ENCODE measurements at regions not wholly inside any gene's neighbourhood (a gene's known extent, or its start where the extent isn't known, plus 50 kb on each side); places are given as distances from the start of the nearest gene placed in this dataset.

DNA sequence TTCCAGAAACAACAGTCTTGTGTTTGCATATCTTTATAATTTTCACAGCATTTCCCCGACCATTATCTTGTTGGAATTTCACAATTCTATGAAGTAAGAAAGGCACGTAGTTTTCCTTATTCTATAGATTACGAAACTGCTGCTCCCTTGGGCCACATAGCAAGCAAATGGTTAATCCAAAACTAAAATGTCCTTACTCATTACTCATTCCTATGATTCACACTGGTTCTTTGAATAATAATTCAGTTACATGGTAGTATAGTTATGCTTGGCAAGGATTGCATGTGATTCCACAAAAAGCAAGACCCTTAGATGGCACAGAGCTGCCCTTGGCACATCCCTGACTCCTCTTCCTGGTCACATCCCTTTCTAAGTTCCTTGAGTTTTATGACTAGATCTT lies 51.2 kb downstream of the OR13H1 start:
- Mint-ChIP-seq H3K4me3 (no peak overlapping the region), H3K27me3 (no peaks in the 10 kb centered on the region), H3K4me1 (no peaks in the 10 kb centered on the region), H3K36me3 (ENCODE audit: low read depth) (no peaks in the 10 kb centered on the region), H3K27ac (no peak overlapping the region), H3K9me3 (no peaks in the 10 kb centered on the region)
- ChIA-PET CTCF (no interaction called here), POLR2A (no interaction called here)
- no peak for DNase-seq

DNA sequence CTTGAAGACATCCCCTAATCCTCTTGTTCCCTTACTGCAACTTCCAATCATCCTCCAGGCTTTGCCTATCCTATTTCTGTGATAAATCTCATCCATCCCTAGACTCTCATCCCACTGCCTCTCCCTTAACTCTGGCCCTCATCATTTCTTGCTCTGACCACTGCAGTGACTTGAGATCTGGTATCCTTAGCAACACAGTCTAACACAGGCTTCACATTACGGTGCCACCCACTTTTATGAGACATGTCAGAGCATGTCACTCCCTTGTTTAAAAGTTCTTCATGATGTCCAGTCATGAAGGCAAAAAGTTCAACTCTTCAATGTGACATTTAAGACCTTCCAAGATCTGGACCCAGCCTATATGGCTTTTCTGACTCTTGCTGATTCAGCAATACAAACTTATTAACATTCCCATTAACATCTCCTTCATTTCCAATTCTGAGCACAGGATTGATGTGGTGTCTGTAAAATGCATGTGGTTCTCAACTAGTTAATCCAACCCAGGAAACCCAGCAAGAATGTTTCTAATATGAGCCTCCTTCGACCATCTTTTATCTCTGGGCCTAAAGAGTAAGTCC lies 64.0 kb downstream of the OR13H1 start:
- CTCF ChIA-PET = no interaction called here
- Mint-ChIP-seq H3K4me1 (no peaks in the 10 kb centered on the region), H3K27me3 (peaks cover 1% of the 10 kb centered on the region), H3K9me3 (no peaks in the 10 kb centered on the region), H3K36me3 (ENCODE audit: low read depth) (no peaks in the 10 kb centered on the region), H3K4me3 (no peak overlapping the region), H3K27ac (no peak overlapping the region)
- POLR2A ChIA-PET = no interaction called here
- DNase-seq = no peak

DNA sequence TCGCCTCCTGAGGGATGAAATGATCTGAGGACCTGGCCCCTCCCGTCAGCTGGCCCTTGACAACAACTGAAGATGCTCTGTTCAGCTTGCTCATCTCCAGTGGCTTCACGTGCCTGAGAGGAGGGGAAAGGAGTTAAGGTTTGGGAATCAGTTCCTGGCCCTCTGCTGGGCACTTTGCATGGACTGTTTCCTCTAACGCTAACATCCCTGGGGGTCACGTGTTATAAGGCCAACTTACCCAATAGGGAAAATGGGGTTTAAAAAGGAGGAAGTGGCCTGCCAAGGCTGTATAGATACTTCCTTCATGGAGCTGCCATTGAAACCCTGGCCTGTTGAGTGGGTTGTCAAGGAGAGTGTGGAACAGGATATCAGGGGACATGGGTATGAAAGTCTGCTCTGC lies 65.6 kb downstream of the OR13H1 start:
- Mint-ChIP-seq H3K9me3 (no peaks in the 10 kb centered on the region), H3K4me1 (no peaks in the 10 kb centered on the region), H3K4me3 (no peak overlapping the region), H3K27ac (no peak overlapping the region), H3K36me3 (ENCODE audit: low read depth) (no peaks in the 10 kb centered on the region), H3K27me3 (peaks cover 1% of the 10 kb centered on the region)
- DNase-seq = no peak
- ChIA-PET POLR2A (no interaction called here), CTCF (no interaction called here)

DNA sequence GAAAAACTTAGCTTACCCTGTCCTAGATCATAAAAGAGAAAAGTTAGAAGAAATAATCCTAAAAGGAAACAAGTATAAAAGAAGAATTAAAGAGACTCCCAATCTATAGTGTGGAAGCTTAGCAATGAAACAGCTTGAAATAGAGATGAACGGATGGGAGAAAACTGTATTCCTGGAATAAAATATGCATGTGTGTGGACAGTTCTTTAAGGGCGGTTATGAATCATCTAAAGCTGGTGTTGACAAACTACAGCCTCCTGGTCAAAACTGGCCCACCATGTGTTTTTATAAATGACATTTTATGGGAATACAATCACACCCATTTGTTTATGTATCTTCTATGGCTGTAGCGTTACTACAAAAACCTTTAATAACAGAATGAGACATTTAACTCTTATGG lies 69.4 kb downstream of the OR13H1 start:
- Mint-ChIP-seq H3K4me1 (no peaks in the 10 kb centered on the region), H3K4me3 (no peak overlapping the region), H3K36me3 (ENCODE audit: low read depth) (no peaks in the 10 kb centered on the region), H3K27ac (no peak overlapping the region), H3K9me3 (no peaks in the 10 kb centered on the region), H3K27me3 (no peaks in the 10 kb centered on the region)
- no peak for DNase-seq
- ChIA-PET CTCF (no interaction called here), POLR2A (no interaction called here)

- DNase-seq = no peak
- Mint-ChIP-seq H3K9me3 (no peaks in the 10 kb centered on the region), H3K36me3 (ENCODE audit: low read depth) (no peaks in the 10 kb centered on the region), H3K27ac (no peak overlapping the region), H3K27me3 (peaks cover 2% of the 10 kb centered on the region), H3K4me1 (no peaks in the 10 kb centered on the region), H3K4me3 (no peak overlapping the region)
- CTCF ChIA-PET = no interaction called here
- POLR2A ChIA-PET = no interaction called here
Observed at GRCh38 chrX:131614241-131614640, 70.4 kb downstream of the OR13H1 start.

DNA sequence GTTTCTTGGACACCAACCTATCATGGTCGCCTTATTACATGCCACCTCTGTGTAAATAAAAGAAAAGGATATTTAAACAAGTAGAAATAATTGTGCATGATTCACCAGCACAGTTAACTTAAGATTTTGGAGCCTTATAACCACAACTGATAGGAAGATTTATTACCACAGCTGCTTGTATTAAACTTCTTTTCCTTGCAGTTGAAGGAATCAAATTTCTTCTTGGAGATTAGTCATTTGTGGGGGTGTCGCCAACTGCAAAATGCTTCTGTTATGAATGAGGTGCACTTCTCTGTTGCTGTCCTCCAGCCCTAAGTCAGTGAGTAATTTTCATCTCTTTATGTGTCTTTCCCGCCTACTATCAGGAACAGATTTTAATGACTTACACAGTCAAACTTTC lies 73.3 kb downstream of the OR13H1 start:
- POLR2A ChIA-PET = no interaction called here
- peaks cover 8% of the 10 kb centered on the region for H3K27me3 Mint-ChIP-seq
- CTCF ChIA-PET = no interaction called here
- no peaks in the 10 kb centered on the region for H3K36me3 Mint-ChIP-seq (ENCODE audit: low read depth)
- H3K9me3 Mint-ChIP-seq = no peaks in the 10 kb centered on the region
- no peaks in the 10 kb centered on the region for H3K4me1 Mint-ChIP-seq
- DNase-seq = no peak
- no peak overlapping the region for H3K27ac Mint-ChIP-seq
- H3K4me3 Mint-ChIP-seq = no peak overlapping the region

DNA sequence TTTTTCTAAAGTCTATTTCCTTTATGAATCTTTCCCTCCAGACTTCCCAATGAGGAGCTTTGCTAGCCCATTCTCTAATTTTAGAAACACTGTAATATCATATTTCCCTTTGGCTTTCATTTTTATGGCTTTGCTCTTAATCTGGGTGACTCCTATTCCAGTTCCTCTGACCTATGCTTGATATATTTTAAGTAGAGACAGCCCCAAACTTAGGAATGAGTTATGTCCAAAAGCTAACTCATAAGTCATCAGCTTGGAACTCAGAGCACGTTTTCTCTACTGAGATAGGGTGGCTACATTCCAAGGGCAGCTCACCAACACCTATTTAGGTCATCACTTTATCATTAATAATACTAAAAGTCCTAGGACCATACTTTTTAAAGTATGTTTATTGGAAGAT lies 77.8 kb downstream of the OR13H1 start:
- Mint-ChIP-seq H3K4me1 (no peaks in the 10 kb centered on the region), H3K36me3 (ENCODE audit: low read depth) (no peaks in the 10 kb centered on the region), H3K27me3 (peaks cover 17% of the 10 kb centered on the region), H3K4me3 (no peak overlapping the region), H3K9me3 (no peaks in the 10 kb centered on the region), H3K27ac (no peak overlapping the region)
- DNase-seq = no peak
- CTCF ChIA-PET = no interaction called here
- POLR2A ChIA-PET = no interaction called here

GRCh38 chrX:131626681-131627296 lies 82.9 kb downstream of the OR13H1 start:
- CTCF ChIA-PET = no interaction called here
- Mint-ChIP-seq H3K9me3 (no peaks in the 10 kb centered on the region), H3K4me3 (no peak overlapping the region), H3K27me3 (peaks cover 14% of the 10 kb centered on the region), H3K4me1 (no peaks in the 10 kb centered on the region), H3K36me3 (ENCODE audit: low read depth) (no peaks in the 10 kb centered on the region), H3K27ac (no peak overlapping the region)
- DNase-seq = no peak
- POLR2A ChIA-PET = no interaction called here

- Mint-ChIP-seq H3K27me3 (peaks cover 3% of the 10 kb centered on the region), H3K4me3 (no peak overlapping the region), H3K4me1 (no peaks in the 10 kb centered on the region), H3K36me3 (ENCODE audit: low read depth) (no peaks in the 10 kb centered on the region), H3K9me3 (no peaks in the 10 kb centered on the region), H3K27ac (no peak overlapping the region)
- CTCF ChIA-PET = no interaction called here
- DNase-seq = no peak
- POLR2A ChIA-PET = no interaction called here
Observed at GRCh38 chrX:131630534-131630933, 86.7 kb downstream of the OR13H1 start.

- CTCF ChIA-PET = interaction anchor here (1.1 to 1.2 kb wide), 3 partner anchors 9 to 638 kb away, joined by 3 to 9 read pairs (median 3); no protein-coding TSS in a partner anchor
- Mint-ChIP-seq H3K36me3 (ENCODE audit: low read depth) (no peaks in the 10 kb centered on the region), H3K27ac (no peak overlapping the region), H3K27me3 (peaks cover 3% of the 10 kb centered on the region), H3K4me3 (no peak overlapping the region), H3K4me1 (no peaks in the 10 kb centered on the region), H3K9me3 (no peaks in the 10 kb centered on the region)
- DNase-seq = peak; percentile 33
- POLR2A ChIA-PET = no interaction called here
Observed at GRCh38 chrX:131633285-131633917, 89.5 kb downstream of the OR13H1 start.

DNA sequence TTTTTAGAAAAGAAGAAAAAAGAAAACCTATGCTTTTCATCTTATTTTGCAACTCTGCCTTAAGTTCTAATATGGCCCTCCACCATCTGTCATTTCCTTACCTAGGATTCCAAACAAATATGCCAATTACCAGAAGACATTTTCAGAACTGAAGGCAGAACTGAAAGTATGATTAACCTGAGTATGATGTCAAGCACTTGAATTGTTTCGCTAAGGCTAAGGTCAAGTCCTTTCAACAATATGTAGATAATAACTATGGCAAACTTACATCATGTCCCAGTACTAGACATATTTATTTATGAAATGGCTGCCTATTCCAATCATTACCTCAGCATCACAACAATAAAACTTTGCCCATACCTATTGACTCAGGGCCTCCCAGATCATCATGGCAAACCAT lies 91.0 kb downstream of the OR13H1 start:
- Mint-ChIP-seq H3K4me1 (no peaks in the 10 kb centered on the region), H3K27ac (no peak overlapping the region), H3K27me3 (no peaks in the 10 kb centered on the region), H3K9me3 (no peaks in the 10 kb centered on the region), H3K36me3 (ENCODE audit: low read depth) (no peaks in the 10 kb centered on the region), H3K4me3 (no peak overlapping the region)
- no peak for DNase-seq
- ChIA-PET CTCF (no interaction called here), POLR2A (no interaction called here)

- Mint-ChIP-seq H3K27me3 (peaks cover 2% of the 10 kb centered on the region), H3K4me3 (no peak overlapping the region), H3K9me3 (no peaks in the 10 kb centered on the region), H3K27ac (no peak overlapping the region), H3K4me1 (no peaks in the 10 kb centered on the region), H3K36me3 (ENCODE audit: low read depth) (no peaks in the 10 kb centered on the region)
- DNase-seq = no peak
- POLR2A ChIA-PET = no interaction called here
- CTCF ChIA-PET = no interaction called here
Observed at GRCh38 chrX:131646106-131646505, 102.2 kb downstream of the OR13H1 start.

DNA sequence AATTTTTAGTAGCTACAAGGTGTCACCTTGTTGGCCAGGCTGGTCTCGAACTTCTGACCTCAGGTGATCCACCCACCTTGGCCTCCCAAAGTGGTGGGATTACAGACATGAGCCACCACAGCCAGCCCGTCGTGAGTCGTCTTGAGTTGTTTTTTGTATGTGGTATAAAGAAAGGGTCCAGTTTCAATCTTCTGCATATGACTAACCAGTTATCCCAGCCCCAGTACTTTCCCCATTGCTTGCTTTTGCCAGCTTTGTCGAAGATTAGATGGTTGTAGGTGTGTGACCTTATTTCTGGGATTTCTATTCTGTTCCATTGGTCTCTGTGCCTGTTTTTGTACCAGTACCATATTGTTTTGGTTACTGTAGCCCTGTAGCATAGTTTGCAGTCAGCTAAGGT lies 105.9 kb downstream of the OR13H1 start:
- Mint-ChIP-seq H3K27me3 (peaks cover 2% of the 10 kb centered on the region), H3K36me3 (ENCODE audit: low read depth) (no peaks in the 10 kb centered on the region), H3K4me3 (no peak overlapping the region), H3K27ac (no peak overlapping the region), H3K9me3 (no peaks in the 10 kb centered on the region), H3K4me1 (no peaks in the 10 kb centered on the region)
- no peak for DNase-seq
- POLR2A ChIA-PET = no interaction called here
- CTCF ChIA-PET = no interaction called here

GRCh38 chrX:131650637-131651410 lies 107.0 kb downstream of the OR13H1 start:
- POLR2A ChIA-PET = no interaction called here
- peaks cover 2% of the 10 kb centered on the region for H3K27me3 Mint-ChIP-seq
- no peaks in the 10 kb centered on the region for H3K9me3 Mint-ChIP-seq
- no peak overlapping the region for H3K27ac Mint-ChIP-seq
- CTCF ChIA-PET = no interaction called here
- no peak for DNase-seq
- H3K4me1 Mint-ChIP-seq = no peaks in the 10 kb centered on the region
- H3K36me3 Mint-ChIP-seq (ENCODE audit: low read depth) = no peaks in the 10 kb centered on the region
- no peak overlapping the region for H3K4me3 Mint-ChIP-seq

All from activated CD4-positive, alpha-beta memory T cell treated with anti-CD3 and anti-CD28 coated beads, Interleukin-2, amount 10 ng/mL, durations not matched to agents 7 days and 5 days (primary cell).